ENCODE measurements at regions not wholly inside any gene's neighbourhood (a gene's known extent, or its start where the extent isn't known, plus 50 kb on each side); places are given as distances from the start of the nearest gene placed in this dataset.
"Not testable (repeated sequence)": the region's sequence is repeated elsewhere in the genome, so short reads cannot be mapped to it uniquely, and the experiment has no call there.

DNA sequence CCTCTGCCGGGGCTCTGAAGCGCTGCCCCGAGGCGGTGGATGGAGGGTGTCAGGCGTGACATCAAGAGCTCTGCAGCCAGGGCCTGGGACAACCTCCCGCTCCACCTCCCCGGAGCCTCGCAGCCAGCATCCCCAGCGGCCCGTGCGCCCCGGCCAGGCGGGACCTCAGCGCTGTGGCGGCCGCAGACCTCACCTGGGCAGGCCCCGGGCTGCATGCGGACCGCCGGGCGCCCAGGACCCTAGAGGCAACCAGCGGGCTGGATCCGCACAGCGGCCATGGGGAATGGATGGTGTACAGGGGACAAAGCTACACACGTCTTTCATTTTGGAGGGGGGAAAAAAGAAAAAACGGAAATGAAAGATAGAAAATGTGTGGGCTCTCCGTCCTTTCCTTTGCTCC lies 987.5 kb downstream of the TUBA3C start:
- H3K27me3 ChIP-seq, H3K4me3 ChIP-seq, H3K9ac ChIP-seq, H3K27ac ChIP-seq, H3K9me3 ChIP-seq, H4K20me1 ChIP-seq, H3K4me2 ChIP-seq, H3K36me3 ChIP-seq: not testable (repeated sequence)
- H3K4me1 ChIP-seq, result peaks cover 13% of the 10 kb centered on the region
